D341Med (cell line): ENCODE measurements at regions not wholly inside any gene's neighbourhood (a gene's known extent, or its start where the extent isn't known, plus 50 kb on each side); places are given as distances from the start of the nearest gene placed in this dataset.
"Not testable (repeated sequence)": the region's sequence is repeated elsewhere in the genome, so short reads cannot be mapped to it uniquely, and the experiment has no call there.

Experiments used
- DNase-seq: peaks from one replicate; pipeline ENCODE4 v3.0.0; 2012; ENCODE audit warnings: low spot score

DNA sequence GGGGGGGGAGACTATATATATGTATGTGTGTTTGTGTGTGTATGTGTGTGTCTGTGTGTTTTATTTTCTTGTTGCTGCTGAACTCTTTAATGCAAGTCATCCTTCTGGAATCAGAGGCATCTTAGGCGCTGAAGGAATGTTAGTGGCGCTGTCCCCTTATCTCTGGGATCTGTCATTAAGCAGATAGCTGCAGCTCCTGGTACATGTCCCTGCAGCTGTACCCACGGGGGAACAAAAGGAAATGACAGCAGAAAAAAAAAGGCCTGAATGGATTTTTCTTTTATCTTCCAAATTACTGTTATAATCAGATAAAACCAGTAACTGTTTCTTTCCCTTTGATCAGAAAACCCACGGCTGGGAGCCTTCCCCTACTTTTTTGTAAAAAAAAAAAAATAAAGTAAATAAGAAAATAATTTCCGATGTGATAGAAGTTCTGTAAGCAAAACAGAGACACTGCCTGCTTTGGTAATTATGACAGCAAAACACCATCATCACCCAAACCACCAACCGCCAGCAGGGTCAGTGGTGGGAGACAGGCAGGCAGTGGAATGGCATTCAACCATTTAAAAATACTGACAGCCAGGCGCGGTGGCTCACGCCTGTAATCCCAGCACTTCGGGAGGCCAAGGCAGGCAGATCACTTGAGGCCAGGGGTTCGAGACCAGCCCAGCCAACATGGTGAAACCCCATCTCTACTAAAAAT, 411.3 kb upstream of the ZNF722 start:
- DNase-seq: not testable (repeated sequence)

DNA sequence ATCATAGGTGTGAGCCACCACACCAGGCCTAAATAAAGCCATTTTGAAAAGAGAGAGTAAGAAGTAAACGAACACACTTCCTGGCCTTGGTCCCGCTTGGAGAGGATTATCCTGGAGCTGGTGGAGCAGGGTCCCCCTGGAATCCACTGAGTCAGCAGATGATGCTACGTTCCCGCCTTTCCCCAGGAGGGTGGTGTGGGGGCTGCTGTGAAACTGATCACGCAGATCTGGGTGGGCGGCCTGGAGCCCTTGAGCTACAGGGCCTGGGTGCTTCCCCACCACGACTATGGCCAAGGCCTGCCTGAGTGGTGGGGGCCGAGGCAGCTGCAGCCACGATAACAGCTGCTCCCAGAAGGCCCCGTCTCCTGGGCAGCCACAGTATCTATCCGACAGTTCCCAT, 407.4 kb upstream of the ZNF722 start:
- DNase-seq: not testable (repeated sequence)

DNA sequence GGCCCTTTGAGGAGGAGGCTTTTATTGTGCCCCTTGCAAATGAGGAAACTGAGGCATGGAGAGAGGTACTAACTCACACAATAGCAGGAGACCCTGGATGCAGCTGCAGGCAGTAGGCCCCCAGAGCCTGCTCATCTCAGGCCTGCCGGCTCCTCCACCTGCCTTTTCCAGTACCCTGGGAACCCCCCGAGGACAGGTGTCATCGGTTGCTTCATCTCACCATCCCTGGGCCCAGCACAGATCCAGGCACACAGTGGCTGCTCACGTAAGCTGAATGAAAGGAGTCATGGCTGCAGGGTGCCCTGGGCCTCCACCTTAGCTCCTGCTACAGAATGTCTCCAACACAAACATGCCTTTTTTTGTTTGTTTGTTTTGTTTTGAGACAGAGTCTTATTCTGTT, 394.8 kb upstream of the ZNF722 start:
- DNase-seq: not testable (repeated sequence)

DNA sequence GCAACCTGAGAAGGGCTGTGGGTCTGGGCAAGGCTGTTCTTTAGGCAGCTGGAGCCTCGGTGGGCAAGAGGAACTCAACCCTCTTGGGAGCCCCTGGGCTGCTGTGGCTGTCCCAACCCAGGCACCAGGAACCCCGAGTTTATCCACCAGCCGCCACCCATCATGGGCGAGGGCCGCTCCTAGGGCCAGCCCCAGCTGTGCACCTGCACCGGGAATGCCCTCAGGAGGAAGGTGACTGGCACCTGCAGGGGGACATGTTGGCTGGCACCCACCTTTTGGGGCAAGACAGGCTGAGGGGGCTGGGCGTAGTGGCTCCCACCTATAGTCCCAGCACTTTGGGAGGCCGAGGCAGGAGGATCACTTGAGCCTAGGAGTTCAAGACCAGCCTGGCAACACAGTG, 393.8 kb upstream of the ZNF722 start:
- not testable (repeated sequence) for DNase-seq

- not testable (repeated sequence) for DNase-seq
These were observed 381.1 kb upstream of the ZNF722 start for GRCh38 chr7:63617595-63617994.

GRCh38 chr7:63620169-63620735, 378.4 kb upstream of the ZNF722 start:
- not testable (repeated sequence) for DNase-seq

GRCh38 chr7:63627590-63628485, 370.8 kb upstream of the ZNF722 start:
- DNase-seq: not testable (repeated sequence)

DNA sequence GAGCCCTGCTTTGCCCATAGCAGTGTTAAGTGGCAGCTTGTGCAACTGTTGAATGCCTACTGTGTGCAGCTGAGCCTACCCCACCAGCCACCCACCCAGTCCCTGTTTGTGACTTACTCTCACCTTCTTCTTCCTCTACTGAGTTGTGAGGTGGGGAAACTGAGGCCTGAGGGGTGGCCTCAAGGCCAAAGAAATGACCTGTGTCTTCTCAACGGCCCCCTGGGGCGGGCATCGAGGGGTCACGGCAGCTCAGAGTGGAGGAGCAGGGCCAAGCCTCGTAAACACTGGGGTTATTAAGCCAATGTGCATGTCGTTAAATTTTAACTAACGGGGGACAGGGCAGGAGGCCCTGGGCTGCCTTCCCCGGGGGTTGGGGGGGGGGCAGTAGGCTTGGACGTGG, 369.6 kb upstream of the ZNF722 start:
- DNase-seq: not testable (repeated sequence)

DNA sequence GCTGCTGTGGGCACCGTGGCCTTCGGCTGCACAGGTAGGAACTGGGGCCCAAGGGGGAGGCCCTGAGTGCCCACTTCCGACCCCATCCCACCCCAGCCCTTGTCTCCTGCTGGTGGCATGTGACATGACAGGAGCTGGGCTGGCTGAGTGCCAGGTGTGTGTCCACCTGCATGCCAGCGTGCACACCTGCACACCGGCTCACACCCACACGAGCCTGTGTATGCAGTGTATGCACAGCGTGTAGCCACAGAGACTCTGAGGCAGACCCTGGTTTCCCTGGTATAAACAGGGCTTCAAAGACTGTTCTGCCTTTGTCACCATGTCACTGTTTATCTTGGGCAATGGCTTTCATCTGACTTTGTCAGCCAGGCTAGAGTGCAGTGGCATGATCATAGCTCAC, 362.1 kb upstream of the ZNF722 start:
- DNase-seq: not testable (repeated sequence)

DNA sequence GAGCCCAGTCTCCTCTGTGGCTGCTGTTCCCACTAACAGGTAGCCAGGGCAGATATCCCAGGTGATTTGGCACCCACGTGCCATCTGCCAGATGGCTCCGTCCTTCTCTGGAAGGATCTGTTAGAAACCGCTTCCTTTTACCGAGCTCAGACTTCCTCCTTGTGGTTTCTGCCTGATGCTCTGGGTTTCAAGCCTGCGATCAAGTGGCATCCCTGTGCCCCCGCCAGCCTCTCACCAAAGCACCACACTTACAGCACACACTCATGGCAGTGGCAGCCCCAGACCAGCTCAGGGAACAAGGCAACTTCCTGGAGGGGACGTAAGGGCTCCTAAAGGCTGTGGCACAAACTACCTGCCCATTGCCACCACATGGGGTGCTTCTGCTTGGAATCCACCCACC, 333.1 kb upstream of the ZNF722 start:
- not testable (repeated sequence) for DNase-seq

- not testable (repeated sequence) for DNase-seq
These were observed 307.2 kb upstream of the ZNF722 start for GRCh38 chr7:63691408-63691807.

- not testable (repeated sequence) for DNase-seq
These were observed 304.4 kb upstream of the ZNF722 start for GRCh38 chr7:63694296-63694695.
